Activated naive CD8-positive, alpha-beta T cell treated with anti-CD3 and anti-CD28 coated beads for 36 hours (primary cell): ENCODE measurements at regions not wholly inside any gene's neighbourhood (a gene's known extent, or its start where the extent isn't known, plus 50 kb on each side); places are given as distances from the start of the nearest gene placed in this dataset.

ENCODE experiments used
- DNase-seq: peaks from one replicate; pipeline ENCODE4 v3.0.0; 2021
- H3K27ac Mint-ChIP-seq: one replicate; pipeline ENCODE4 v1.8.0; 2022; ENCODE audit warnings: mild to moderate bottlenecking, moderate library complexity, mixed read lengths
- H3K27me3 Mint-ChIP-seq: one replicate; pipeline ENCODE4 v1.8.0; 2022; ENCODE audit warnings: mild to moderate bottlenecking, mixed read lengths
- H3K36me3 Mint-ChIP-seq: one replicate; pipeline ENCODE4 v1.8.0; 2021; ENCODE audit warnings: mild to moderate bottlenecking, mixed read lengths
- H3K4me1 Mint-ChIP-seq: one replicate; pipeline ENCODE4 v1.8.0; 2021; ENCODE audit warnings: mixed read lengths
- H3K4me3 Mint-ChIP-seq: one replicate; pipeline ENCODE4 v1.8.0; 2022; ENCODE audit warnings: mild to moderate bottlenecking, moderate library complexity, mixed read lengths
- H3K9me3 Mint-ChIP-seq: one replicate; pipeline ENCODE4 v1.8.0; 2022; ENCODE audit warnings: mixed read lengths

DNA sequence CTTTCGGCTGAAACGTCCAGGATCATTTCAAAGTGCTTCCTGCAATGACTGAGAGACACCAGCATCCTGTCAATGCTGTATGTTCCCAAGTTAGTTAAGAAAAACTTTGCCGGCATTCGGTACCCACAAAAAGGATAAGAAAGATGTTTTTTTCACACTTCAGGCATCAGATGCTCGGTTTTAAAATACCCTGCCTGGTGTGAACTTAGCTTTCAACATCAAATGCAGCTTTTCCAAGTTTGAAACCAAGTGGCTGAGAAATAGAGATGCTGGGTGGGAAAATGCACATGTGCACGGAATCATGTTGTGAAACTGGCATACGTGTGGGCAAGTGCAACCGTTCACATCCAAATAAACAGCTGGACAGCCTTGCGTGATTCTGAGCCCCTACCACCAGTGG lies 254.9 kb upstream of the IGF1R start:
- no peaks in the 10 kb centered on the region for H3K9me3 Mint-ChIP-seq
- H3K36me3 Mint-ChIP-seq: no peaks in the 10 kb centered on the region
- no peak overlapping the region for H3K4me3 Mint-ChIP-seq
- no peak for DNase-seq
- no peaks in the 10 kb centered on the region for H3K4me1 Mint-ChIP-seq
- H3K27ac Mint-ChIP-seq: no peak overlapping the region
- peaks cover 11% of the 10 kb centered on the region for H3K27me3 Mint-ChIP-seq

- Mint-ChIP-seq H3K27ac (no peak overlapping the region), H3K27me3 (peaks cover 11% of the 10 kb centered on the region), H3K4me1 (no peaks in the 10 kb centered on the region), H3K9me3 (no peaks in the 10 kb centered on the region), H3K36me3 (no peaks in the 10 kb centered on the region), H3K4me3 (no peak overlapping the region)
- no peak for DNase-seq
Measured at GRCh38 chr15:98394546-98394945, 253.8 kb upstream of the IGF1R start.

GRCh38 chr15:98395974-98396610 lies 252.2 kb upstream of the IGF1R start:
- Mint-ChIP-seq H3K27me3 (peaks cover 11% of the 10 kb centered on the region), H3K4me3 (no peak overlapping the region), H3K9me3 (no peaks in the 10 kb centered on the region), H3K36me3 (no peaks in the 10 kb centered on the region), H3K4me1 (no peaks in the 10 kb centered on the region), H3K27ac (no peak overlapping the region)
- no peak for DNase-seq

DNA sequence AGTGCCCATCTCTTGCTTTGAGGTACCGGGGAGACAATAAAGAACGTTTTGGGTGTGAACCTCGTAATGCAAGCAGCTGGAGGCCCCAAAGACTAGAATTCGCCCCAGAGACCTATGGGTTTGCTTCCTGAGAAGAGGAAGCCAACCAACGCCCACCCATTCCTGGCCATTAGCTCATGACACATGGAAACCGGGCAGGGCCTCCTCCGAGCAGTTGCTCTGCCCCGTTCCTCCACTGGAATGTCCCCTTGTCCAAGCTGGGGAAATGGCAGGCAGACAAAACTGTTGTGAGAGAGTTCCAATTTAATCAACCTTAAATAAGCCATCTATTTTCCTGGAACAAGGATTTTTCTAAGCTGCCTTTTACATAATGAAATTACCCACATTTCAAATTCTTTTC lies 250.9 kb upstream of the IGF1R start:
- no peaks in the 10 kb centered on the region for H3K9me3 Mint-ChIP-seq
- no peak overlapping the region for H3K27ac Mint-ChIP-seq
- no peak for DNase-seq
- peaks cover 9% of the 10 kb centered on the region for H3K27me3 Mint-ChIP-seq
- no peak overlapping the region for H3K4me3 Mint-ChIP-seq
- H3K36me3 Mint-ChIP-seq: no peaks in the 10 kb centered on the region
- H3K4me1 Mint-ChIP-seq: no peaks in the 10 kb centered on the region

GRCh38 chr15:98398056-98398455 lies 250.3 kb upstream of the IGF1R start:
- no peaks in the 10 kb centered on the region for H3K36me3 Mint-ChIP-seq
- no peak overlapping the region for H3K4me3 Mint-ChIP-seq
- no peaks in the 10 kb centered on the region for H3K4me1 Mint-ChIP-seq
- no peak for DNase-seq
- no peaks in the 10 kb centered on the region for H3K9me3 Mint-ChIP-seq
- H3K27ac Mint-ChIP-seq: no peak overlapping the region
- H3K27me3 Mint-ChIP-seq: peaks cover 6% of the 10 kb centered on the region

GRCh38 chr15:98398886-98399285 lies 249.5 kb upstream of the IGF1R start:
- Mint-ChIP-seq H3K4me3 (no peak overlapping the region), H3K36me3 (no peaks in the 10 kb centered on the region), H3K4me1 (no peaks in the 10 kb centered on the region), H3K9me3 (no peaks in the 10 kb centered on the region), H3K27me3 (peaks cover 9% of the 10 kb centered on the region), H3K27ac (no peak overlapping the region)
- DNase-seq: no peak

DNA sequence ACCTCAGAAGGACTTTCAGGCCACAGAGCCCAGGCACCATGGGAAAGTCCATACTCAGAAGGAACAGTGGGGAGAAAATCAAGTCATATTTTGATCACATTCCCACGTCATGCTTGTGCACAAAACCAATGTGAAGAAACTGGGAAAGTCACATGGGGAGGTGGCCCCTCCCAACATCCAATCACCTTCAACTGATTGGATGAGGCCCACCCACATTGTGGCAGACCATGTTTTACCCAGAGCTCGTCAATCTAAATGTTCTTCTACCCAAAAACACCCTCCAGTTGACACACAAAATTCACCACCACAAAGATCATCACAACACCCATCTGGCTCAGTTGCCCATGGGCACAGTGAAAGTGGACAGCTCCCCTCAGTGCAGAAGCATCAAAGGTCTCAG lies 248.2 kb upstream of the IGF1R start:
- Mint-ChIP-seq H3K36me3 (no peaks in the 10 kb centered on the region), H3K27ac (no peak overlapping the region), H3K9me3 (no peaks in the 10 kb centered on the region), H3K4me3 (no peak overlapping the region), H3K27me3 (peaks cover 9% of the 10 kb centered on the region), H3K4me1 (no peaks in the 10 kb centered on the region)
- no peak for DNase-seq

- Mint-ChIP-seq H3K36me3 (no peaks in the 10 kb centered on the region), H3K4me1 (no peaks in the 10 kb centered on the region), H3K4me3 (no peak overlapping the region), H3K9me3 (no peaks in the 10 kb centered on the region), H3K27ac (no peak overlapping the region), H3K27me3 (peaks cover 14% of the 10 kb centered on the region)
- no peak for DNase-seq
Measured at GRCh38 chr15:98401029-98401428, 247.3 kb upstream of the IGF1R start.

DNA sequence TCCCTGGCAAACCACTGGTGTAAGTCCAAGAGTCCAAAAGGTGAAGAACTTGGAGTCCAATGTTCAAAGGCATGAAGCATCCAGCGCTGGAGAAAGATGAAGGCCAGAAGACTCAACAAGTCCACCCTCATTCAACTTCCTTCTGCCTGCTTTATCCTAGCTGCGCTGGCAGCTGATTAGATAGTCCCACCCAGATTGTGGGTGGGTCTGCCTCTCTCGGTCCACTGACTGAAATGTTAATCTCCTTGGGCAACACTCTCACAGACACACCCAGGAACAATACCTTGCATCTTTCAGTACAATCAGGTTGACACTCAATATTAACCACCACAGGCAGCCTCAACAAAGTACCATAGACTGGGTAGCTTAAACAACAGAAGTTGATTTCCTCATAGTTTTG lies 245.9 kb upstream of the IGF1R start:
- H3K9me3 Mint-ChIP-seq: no peaks in the 10 kb centered on the region
- H3K4me1 Mint-ChIP-seq: no peaks in the 10 kb centered on the region

DNA sequence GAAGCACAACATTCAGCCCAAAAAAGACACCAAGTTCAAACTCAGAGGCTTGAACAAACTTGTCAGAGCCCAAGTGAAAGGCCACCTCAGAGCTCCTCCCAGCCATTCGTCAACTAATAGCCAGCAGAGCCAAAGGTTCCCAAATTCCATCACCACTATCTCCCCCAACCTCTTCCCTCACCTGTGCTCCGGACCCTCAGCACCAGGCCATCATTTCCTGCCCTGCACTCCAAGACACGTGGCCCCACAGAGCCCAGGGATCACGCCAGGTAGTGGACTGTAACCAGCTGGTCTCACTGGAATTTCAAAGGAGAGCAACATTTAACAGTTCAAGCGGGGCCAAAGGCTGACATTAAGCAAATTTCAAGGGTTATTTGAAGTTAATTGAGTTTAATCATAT lies 245.2 kb upstream of the IGF1R start:
- no peak overlapping the region for H3K4me3 Mint-ChIP-seq
- no peaks in the 10 kb centered on the region for H3K9me3 Mint-ChIP-seq
- no peaks in the 10 kb centered on the region for H3K4me1 Mint-ChIP-seq
- no peaks in the 10 kb centered on the region for H3K36me3 Mint-ChIP-seq
- peaks cover 10% of the 10 kb centered on the region for H3K27me3 Mint-ChIP-seq
- no peak overlapping the region for H3K27ac Mint-ChIP-seq
- no peak for DNase-seq

More for the DNA sequence above, 245.9 kb upstream of the IGF1R start:
- H3K36me3 Mint-ChIP-seq: no peaks in the 10 kb centered on the region
- H3K27me3 Mint-ChIP-seq: peaks cover 14% of the 10 kb centered on the region
- no peak overlapping the region for H3K4me3 Mint-ChIP-seq
- no peak for DNase-seq
- H3K27ac Mint-ChIP-seq: no peak overlapping the region

- no peak for DNase-seq
- Mint-ChIP-seq H3K27me3 (peaks cover 10% of the 10 kb centered on the region), H3K36me3 (no peaks in the 10 kb centered on the region), H3K4me3 (no peak overlapping the region), H3K4me1 (no peaks in the 10 kb centered on the region), H3K27ac (no peak overlapping the region), H3K9me3 (no peaks in the 10 kb centered on the region)
Measured at GRCh38 chr15:98403569-98403968, 244.8 kb upstream of the IGF1R start.

DNA sequence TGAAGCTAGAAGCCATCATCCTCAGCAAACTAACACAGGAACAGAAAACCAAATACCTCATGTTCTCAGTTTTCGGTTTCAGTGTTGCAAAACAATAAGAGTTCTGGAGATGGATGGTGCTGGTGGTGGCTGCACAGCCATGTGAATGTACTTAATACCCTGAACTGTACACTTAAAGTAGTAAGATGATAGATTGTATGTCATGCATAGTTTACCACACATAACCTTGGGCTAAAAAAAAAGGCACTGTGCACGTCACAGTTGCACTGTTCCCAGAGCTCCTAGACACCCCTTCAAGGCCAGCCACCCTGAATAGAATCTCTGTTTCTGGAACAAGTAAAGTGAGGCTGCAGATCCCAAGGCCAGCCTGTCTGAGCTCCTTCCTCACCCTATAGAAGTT lies 243.3 kb upstream of the IGF1R start:
- Mint-ChIP-seq H3K4me1 (no peaks in the 10 kb centered on the region), H3K36me3 (no peaks in the 10 kb centered on the region), H3K27ac (no peak overlapping the region), H3K9me3 (no peaks in the 10 kb centered on the region), H3K27me3 (peaks cover 10% of the 10 kb centered on the region), H3K4me3 (no peak overlapping the region)
- DNase-seq: no peak

DNA sequence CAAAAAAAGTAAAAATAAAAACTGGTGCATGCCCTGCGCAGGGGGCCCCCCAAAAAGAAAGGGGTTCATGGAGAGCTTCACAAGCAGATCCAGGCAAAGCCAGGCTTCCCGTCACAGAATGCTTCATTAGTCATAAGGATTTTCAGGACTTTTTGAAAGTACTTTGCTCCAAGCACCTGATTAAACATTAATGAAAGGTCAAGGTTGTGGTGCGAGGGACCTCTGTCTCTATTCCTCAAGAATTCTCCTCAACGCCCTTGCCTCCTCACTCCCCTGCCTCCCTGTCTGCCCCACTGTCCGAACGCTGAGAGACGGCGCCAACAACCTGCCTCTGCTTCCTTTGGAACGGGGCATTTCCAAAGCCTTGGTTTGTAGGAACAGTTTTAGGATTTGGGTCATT lies 240.1 kb upstream of the IGF1R start:
- DNase-seq: no peak

DNA sequence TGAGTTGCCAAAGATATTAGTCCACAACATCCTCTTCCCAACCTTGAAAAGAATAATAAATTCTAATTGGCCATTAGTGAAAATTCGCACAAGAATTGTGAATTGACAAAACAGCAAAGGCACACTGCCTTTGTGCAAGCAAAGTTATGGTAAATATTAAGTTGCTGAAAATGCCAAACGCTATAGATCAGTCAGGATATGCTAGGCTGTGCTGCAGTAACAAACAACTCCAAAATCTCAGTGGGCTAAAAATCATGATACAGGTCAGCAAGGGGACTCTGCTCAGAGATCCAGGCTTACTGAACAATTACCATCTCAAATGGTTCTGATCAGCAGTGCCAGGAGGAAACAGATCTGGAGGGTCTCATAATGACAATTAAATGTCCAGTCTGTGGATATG lies 238.0 kb upstream of the IGF1R start:
- DNase-seq: no peak
- H3K27me3 Mint-ChIP-seq: peaks cover 5% of the 10 kb centered on the region
- no peaks in the 10 kb centered on the region for H3K36me3 Mint-ChIP-seq
- no peak overlapping the region for H3K27ac Mint-ChIP-seq
- H3K9me3 Mint-ChIP-seq: no peaks in the 10 kb centered on the region
- no peak overlapping the region for H3K4me3 Mint-ChIP-seq
- no peaks in the 10 kb centered on the region for H3K4me1 Mint-ChIP-seq

More for the DNA sequence above, 240.1 kb upstream of the IGF1R start:
- Mint-ChIP-seq H3K27ac (no peak overlapping the region), H3K36me3 (no peaks in the 10 kb centered on the region), H3K4me3 (no peak overlapping the region), H3K4me1 (no peaks in the 10 kb centered on the region), H3K27me3 (peaks cover 6% of the 10 kb centered on the region), H3K9me3 (no peaks in the 10 kb centered on the region)

- H3K4me1 Mint-ChIP-seq: no peaks in the 10 kb centered on the region
- H3K36me3 Mint-ChIP-seq: no peaks in the 10 kb centered on the region
- no peak overlapping the region for H3K4me3 Mint-ChIP-seq
- peaks cover 7% of the 10 kb centered on the region for H3K27me3 Mint-ChIP-seq
- DNase-seq: no peak
- no peak overlapping the region for H3K27ac Mint-ChIP-seq
- H3K9me3 Mint-ChIP-seq: no peaks in the 10 kb centered on the region
Measured at GRCh38 chr15:98412852-98413251, 235.5 kb upstream of the IGF1R start.

DNA sequence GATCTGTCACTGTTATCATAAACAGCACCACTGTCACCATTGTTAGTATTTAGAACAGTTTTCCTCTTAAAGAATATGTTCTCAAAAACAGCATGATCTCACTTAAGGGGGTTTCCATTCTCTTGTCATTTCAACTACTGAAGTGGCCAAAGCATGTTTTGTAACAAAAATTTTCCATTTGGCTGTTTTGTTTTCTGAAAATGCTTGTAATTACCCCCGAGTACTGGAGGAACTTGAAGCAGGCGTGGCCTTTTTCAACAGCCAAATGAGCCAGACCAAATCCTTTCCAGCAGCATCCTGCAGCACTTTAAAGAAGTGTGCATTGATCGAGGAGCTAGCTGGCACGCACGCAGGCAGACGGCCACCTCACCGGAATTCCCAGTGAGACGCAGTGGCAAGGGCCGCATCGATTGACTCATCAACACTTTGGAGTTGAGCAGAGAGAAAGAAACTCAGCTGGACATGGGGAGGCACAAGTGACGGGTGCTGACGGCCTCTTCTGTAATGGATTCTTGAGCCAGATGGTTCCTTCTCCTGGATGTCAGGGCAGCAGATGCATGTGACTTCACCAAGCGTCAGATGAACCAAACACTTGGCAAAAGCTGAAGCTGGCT lies 234.3 kb upstream of the IGF1R start:
- no peaks in the 10 kb centered on the region for H3K9me3 Mint-ChIP-seq
- H3K4me1 Mint-ChIP-seq: no peaks in the 10 kb centered on the region
- DNase-seq: no peak
- H3K36me3 Mint-ChIP-seq: no peaks in the 10 kb centered on the region
- H3K4me3 Mint-ChIP-seq: no peak overlapping the region
- H3K27me3 Mint-ChIP-seq: peaks cover 14% of the 10 kb centered on the region
- no peak overlapping the region for H3K27ac Mint-ChIP-seq
